ENCODE measurements at regions not wholly inside any gene's neighbourhood (a gene's known extent, or its start where the extent isn't known, plus 50 kb on each side); places are given as distances from the start of the nearest gene placed in this dataset.
A peak's percentile ranks its signal among the peaks of the same experiment; 100 is the strongest.

DNA sequence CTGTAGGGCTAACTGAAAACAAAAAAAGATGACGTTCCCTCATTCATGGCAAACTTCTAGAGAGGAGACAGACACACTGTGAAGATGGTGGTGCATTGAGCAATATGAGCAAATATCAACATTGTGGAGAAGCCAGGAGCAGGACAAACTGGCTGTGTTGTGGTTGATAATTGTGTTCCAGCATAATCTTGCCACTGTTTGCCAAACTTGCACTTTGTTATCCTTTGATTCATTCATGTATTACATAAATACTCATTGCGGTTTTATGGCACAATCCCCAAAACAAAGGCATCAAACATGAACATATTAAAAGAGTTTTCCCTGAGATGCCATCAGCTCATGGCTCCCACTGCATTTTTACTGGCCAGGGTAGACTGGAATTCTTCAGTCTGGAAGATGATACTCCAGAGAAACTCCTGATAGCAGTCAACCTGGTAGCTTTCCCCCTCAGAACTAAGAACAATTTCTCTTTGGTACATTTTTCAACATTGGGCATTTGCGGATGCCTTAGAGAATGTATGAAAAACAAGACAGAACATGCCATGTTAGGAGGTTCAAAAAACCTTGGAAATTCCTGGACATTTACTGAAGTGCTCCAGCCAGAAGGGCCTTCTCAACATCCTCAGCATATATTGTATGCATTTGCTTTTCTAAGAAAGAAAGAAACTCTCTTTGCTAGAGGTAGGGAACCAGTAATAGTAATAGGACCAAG, 487.4 kb upstream of the CELF4 start:
- no peak for DNase-seq

DNA sequence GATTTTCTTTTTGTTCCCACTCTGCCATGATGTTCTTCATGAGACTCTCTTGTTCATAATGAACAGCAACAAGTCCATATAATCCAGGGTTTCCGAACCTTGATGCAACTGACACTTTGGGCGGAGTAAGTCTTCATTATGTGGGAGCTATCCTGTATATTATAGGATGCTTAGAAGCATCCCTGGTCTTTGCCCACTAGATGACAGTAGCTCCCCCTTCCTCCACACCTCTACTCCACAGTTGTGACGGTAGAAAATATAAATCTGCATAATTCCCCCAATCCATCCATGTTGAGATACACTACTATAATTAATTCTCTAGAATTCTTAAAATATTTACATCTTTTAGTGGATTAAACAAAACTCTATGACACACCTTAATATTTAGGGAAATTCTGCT, 482.2 kb upstream of the CELF4 start:
- no peak for DNase-seq

GRCh38 chr18:38046651-38047050, 481.1 kb upstream of the CELF4 start:
- DNase-seq, result no peak

DNA sequence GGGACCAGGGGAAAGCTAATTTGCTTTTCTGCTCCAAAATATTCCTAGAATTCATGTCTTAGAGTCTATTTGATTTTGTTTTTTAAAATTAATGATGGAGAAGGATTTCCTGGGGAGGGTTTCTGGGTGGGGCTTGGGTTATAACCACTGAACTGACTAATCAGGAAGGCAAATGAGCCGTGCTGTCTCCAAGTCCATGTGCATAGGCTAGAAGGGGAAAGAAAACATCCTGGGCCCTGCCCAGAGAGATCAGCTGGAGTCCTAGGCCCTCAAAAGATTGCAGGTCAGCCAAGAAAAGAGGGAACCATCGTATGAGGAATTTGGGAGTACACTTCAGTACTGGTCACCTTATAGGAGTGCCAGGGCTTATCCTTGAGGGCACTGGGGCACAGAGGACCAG, 480.2 kb upstream of the CELF4 start:
- DNase-seq, result no peak

- peak; percentile 45 for DNase-seq
These were observed 476.8 kb upstream of the CELF4 start for GRCh38 chr18:38042211-38042890.

DNA sequence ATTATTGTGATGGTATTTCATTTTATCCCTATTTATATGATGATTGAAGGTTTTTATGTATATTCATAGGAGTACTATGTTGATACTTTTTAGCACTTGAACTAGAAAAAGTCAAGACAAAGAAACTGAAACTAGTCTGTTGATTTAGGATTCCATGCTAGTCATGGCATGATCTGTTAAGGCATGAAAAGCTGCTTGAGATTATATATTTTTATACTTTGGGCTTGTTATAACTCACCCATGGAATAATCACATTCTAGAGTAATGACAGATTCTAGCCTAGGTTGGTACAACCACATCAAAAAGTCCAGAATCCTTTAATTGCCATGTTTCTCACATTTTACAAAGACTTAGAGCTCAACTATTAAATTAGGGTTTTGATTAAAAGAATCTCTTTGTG, 472.6 kb upstream of the CELF4 start:
- no peak for DNase-seq

DNA sequence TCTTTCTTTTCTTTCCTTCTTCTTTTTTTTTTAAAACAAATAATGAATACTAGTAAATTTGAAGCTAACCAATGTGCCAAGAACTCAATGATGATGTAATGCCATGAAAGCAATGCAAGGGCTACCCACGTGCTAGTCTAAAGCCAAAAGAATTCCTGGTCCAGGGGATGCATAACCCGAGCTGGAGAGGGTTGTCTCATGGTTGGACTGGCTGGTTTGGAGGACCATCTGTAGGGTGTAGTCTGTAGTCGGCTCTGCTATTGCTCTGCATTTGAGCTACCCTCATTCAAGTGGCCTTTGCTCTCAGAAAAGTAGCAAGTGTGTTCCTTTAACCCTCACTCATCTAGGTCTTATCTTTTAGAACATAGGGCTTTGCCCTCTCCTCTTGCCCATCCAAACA, 469.6 kb upstream of the CELF4 start:
- DNase-seq, result no peak

DNA sequence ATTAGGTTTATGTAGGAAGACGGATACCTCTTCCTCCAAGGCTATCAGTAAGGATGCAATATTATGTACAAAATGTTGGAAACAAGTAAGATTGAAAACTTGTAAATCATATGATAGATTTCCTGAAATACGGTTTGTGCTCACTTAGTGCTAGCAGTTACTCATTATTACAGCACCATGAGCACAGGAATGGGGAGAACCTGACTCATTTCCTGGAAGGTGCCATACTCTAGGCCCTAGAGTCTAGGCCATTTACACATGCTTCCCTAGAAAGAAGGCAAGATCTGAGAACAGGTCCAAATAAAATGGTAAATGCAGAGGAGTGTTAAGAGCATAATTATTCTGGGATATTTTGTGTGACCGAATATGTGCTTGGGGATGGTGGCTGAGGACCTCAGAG, 467.7 kb upstream of the CELF4 start:
- DNase-seq, result no peak

- DNase-seq, result no peak
These were observed 466.9 kb upstream of the CELF4 start for GRCh38 chr18:38032516-38032915.

GRCh38 chr18:38028946-38029345, 463.3 kb upstream of the CELF4 start:
- DNase-seq, result no peak

- DNase-seq, result no peak
These were observed 459.9 kb upstream of the CELF4 start for GRCh38 chr18:38025433-38026038.

DNA sequence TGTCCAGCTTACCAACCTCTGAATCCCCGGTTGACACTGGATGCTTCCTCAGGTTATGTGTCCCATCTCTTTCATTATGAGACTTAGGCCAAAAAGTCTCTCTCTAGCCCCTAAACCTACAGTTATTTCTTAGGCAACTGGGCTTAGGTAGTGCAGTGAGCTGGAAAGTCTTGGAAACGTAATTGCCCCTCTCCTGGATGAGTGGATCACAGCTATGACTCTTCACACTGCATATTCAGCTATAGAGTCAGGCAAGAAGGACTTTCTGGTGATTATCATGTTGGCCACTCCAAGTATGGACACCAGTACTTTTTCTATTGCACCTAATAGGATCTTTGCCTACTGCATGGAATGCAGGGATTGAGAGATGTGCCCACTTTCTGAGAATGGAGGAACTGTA, 458.3 kb upstream of the CELF4 start:
- DNase-seq, result no peak

GRCh38 chr18:38022234-38022633, 456.6 kb upstream of the CELF4 start:
- DNase-seq, result no peak

DNA sequence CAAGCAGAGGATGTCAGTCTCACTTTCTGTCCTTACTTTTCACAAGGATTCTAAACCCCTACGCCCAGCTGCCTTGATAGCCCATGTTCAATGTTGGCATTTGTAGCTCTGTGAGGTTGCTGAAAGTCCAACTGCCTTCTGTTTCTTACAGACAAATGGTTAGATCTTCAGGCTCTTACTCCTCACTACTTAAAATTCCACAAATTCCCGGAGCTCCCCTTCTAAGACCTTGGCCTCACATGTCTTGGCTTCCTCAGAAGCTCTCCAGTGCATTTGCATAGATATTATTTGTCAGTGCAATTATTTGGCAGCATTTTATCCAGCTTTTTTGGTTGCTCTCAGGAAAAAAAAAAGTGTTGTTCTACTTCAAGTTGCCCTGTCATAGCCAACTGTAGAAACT, 453.7 kb upstream of the CELF4 start:
- DNase-seq, result no peak

- no peak for DNase-seq
These were observed 445.6 kb upstream of the CELF4 start for GRCh38 chr18:38010971-38011857.

DNA sequence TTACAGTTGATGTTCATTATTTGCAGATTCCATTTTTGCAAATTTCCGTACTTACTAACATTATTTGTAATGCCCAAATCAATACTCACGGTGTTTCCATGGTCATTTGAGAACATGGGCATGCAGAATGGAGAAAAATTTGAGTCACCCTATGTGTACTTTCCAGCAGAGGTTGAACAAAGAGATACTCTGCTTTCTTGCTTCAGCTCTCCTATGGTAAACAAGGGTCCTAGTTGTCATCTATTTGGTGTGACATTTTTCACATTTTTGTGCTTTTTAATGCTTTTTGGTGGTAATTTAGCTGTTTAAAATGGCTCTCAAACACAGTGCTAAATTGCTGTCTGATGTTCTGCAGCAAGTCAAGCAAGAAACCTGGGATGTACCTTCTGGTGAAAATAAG, 444.4 kb upstream of the CELF4 start:
- no peak for DNase-seq

DNA sequence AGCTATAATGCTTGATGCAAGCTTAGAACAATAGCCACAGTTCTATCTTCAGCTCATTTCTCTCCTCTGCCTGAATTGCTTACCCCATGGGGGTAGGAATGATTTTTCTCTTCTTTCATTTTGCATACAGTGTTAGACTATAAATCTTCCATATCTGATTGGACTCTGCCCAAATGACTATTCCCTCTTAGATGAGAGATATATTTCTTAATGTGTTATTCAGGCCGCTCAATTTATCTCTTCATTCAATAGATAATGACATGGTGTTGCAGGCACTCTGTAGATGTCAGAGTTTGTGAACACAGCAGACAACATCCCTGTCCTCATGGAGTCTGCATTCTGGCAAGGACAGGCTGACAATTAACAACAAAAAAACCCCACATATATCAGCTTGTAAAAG, 443.7 kb upstream of the CELF4 start:
- no peak for DNase-seq

DNA sequence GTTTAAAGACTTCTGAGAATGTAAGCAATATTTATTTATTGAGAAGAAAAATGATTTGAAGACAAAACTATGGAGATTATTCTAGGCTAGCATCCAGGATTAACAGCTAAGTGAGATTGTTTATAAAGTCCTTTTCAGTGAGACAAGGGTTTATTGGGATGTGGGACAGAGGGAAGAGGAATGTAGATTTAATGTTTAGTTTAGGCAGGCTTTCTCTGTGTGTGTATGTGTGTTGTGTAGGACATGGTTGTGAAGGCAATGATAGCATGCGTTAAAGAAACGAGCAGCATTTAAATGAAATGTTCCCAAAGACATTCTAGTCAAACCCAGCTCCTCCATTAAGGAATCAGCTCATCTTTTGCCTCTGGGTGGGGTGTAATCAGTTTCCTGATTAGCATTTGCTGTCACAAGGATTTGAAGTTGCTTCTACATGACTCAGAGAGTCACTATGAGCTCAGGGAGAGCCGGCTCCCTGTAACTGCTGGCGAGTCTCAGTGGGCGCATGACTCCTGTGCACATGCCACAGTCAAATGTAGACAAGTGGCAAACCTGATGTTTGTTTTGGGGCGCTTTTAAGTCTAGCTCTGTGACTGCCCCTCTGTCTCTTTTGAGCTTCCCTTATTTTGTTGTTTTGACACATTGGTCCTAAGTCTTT, 442.2 kb upstream of the CELF4 start:
- no peak for DNase-seq

GRCh38 chr18:38007026-38007425, 441.4 kb upstream of the CELF4 start:
- no peak for DNase-seq

GRCh38 chr18:38006541-38006940, 440.9 kb upstream of the CELF4 start:
- no peak for DNase-seq

DNA sequence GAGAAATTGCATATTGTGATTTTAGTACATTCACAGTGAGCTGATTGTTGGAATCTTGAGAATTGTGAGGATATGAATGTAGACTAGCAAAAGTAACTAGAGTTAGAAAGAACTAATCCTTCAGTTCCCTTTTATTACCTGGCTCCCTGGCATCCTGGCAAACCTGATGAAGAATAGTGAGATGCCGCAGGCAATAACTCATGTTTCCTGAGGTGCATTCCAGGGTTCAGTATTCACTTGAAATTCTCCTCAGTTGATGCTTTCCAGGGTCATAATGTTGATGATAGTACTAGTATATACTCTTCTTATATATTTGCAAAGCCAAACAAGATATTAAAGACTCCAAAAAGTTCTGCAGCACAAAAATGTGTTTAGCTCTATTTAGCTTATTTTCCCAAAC, 432.1 kb upstream of the CELF4 start:
- no peak for DNase-seq

GRCh38 chr18:37987901-37988300, 422.3 kb upstream of the CELF4 start:
- DNase-seq, result peak; percentile 96

DNA sequence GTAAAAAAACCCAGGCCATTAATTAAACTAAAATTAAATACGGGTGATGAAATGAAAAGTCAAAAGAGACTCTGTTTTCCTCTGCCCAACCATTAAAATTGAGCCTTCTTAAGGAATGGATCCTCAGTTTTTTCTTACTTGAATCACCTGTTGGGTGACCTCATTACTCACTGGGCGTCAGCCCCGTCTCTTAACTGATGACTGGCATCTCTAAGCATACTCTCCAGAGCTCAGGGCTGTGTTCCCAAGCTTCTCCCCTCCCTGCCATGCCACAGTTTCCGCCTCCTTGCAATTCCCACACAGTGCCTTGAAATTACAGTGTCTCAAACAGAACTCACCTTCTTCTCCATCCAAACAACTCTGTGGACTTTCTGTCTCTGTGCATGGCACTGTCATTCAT, 421.1 kb upstream of the CELF4 start:
- no peak for DNase-seq
